Omental fat pad (tissue), 3 donors: ENCODE measurements at regions not wholly inside any gene's neighbourhood (a gene's known extent, or its start where the extent isn't known, plus 50 kb on each side); places are given as distances from the start of the nearest gene placed in this dataset.

Source experiments
- ATAC-seq: fragments of 150-250 bp; one replicate; pipeline ENCODE4 v1.9.1; 2016; ENCODE audit warnings: mild to moderate bottlenecking, moderate library complexity; ENCODE audit not compliant: low FRiP score
- DNase-seq: peaks from one replicate; pipeline ENCODE4 v3.0.0-alpha.2; 2019; ENCODE audit warnings: low spot score
- TF ChIP-seq, protein P1 (sequence below), 3 donors: fragments of 450-650 bp; IDR thresholded peaks; one replicate each; pipeline ENCODE4 v1.5.1; 2016 to 2017; ENCODE audit warnings: antibody characterized with exemption in 3 of 3, mild to moderate bottlenecking in 3 of 3, moderate library complexity in 2 of 3

DNA sequence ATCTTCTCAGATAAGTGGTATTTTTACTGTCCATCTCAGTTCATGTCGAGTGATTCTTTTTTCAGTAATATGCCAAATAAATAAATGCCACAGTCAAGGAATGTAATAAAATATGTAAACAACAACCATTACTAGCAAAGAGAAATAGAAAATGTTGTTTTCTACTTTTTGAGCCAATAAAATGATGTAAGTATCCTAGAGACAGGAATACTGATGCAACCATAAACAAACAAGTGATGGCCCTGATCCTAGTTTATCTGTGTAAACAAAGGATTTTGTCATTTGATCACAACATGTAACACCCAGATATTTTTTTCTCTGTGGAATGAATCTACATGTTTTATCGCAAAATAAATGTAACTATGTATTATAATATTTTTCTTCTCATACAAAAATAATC is 1852.8 kb downstream of the EFNA5 start:
- DNase-seq, result no peak
- ATAC-seq, result no peak
- TF ChIP-seq, protein P1, sequence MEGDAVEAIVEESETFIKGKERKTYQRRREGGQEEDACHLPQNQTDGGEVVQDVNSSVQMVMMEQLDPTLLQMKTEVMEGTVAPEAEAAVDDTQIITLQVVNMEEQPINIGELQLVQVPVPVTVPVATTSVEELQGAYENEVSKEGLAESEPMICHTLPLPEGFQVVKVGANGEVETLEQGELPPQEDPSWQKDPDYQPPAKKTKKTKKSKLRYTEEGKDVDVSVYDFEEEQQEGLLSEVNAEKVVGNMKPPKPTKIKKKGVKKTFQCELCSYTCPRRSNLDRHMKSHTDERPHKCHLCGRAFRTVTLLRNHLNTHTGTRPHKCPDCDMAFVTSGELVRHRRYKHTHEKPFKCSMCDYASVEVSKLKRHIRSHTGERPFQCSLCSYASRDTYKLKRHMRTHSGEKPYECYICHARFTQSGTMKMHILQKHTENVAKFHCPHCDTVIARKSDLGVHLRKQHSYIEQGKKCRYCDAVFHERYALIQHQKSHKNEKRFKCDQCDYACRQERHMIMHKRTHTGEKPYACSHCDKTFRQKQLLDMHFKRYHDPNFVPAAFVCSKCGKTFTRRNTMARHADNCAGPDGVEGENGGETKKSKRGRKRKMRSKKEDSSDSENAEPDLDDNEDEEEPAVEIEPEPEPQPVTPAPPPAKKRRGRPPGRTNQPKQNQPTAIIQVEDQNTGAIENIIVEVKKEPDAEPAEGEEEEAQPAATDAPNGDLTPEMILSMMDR (IDR thresholded peaks at IDR 0.05), result no peak

DNA sequence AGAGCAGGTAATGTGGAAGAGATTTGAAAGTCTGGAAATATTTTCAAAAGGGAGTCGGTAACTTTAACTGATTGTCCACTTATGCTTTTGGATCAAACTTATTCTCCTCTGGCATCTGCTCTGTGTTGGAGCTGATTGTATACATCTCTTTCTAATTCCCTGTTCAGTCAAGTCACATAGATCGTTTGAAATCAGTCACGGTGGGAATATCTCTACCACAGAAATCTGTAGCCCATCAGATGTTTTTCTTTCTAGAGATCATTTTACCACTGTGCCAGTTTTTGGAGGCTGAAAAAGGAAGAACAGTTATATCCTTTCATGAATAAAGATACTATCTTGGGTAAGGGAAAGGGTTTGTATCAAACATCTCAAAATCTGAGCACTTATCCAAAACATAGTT is 1853.3 kb downstream of the EFNA5 start:
- TF ChIP-seq, protein P1 (IDR thresholded peaks at IDR 0.05), result no peak
- ATAC-seq, result no peak
- no peak for DNase-seq

DNA sequence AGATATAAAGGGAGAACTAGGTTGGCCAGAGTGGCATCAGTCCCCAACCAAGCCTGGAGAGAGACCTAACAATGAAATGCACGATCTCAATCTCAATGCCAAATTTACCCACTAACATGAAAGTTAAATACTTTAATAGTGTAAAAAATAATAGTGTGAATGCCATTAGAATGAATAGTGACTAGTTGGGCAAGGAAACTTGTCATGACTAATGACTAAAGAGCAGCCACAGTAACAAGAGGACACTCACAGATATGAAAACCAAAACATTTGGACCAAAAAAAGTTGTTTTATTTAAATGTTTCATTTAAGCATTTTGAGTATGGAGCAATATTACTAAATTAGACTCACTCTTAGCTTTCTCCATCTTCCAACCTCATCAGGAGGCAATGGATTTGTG is 1853.8 kb downstream of the EFNA5 start:
- TF ChIP-seq, protein P1 (IDR thresholded peaks at IDR 0.05), result no peak
- no peak for ATAC-seq
- no peak for DNase-seq

- ATAC-seq (no peak), DNase-seq (no peak)
- TF ChIP-seq, protein P1 (IDR thresholded peaks at IDR 0.05), result no peak
Measured at GRCh38 chr5:105812304-105812703, 1858.4 kb downstream of the EFNA5 start.

- TF ChIP-seq, protein P1 (IDR thresholded peaks at IDR 0.05), result no peak
- no peak for DNase-seq
- ATAC-seq, result no peak
Measured at GRCh38 chr5:105807951-105808350, 1862.8 kb downstream of the EFNA5 start.

- DNase-seq (no peak), ATAC-seq (no peak)
- TF ChIP-seq, protein P1 (IDR thresholded peaks at IDR 0.05), result no peak
Measured at GRCh38 chr5:105807290-105807689, 1863.4 kb downstream of the EFNA5 start.

DNA sequence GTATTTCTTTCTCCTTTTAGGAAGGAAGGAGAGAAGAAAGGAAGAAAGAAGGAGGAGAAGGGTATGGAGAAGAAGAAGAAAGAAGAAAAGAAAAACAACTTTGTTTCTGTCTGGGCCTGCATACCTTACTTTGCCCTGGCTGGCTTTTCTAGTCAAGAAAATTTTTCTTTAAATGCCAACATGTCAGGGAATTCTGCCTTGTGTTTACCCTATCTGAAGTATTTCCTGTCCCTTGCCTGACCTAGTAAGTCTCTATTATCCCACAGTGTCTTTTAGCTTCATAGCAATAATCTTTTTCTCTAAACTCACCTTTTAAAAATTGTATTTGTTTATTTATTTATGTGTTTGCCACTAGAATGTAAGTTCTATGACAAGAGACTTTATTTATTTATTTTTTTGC is 1864.1 kb downstream of the EFNA5 start:
- TF ChIP-seq, protein P1 (IDR thresholded peaks at IDR 0.05), result no peak
- ATAC-seq (no peak), DNase-seq (no peak)
